GM12874 (cell line): ENCODE measurements at regions not wholly inside any gene's neighbourhood (a gene's known extent, or its start where the extent isn't known, plus 50 kb on each side); places are given as distances from the start of the nearest gene placed in this dataset.

Experiments used
- CTCF ChIP-seq: IDR thresholded peaks from 2 replicates; pipeline ENCODE4 v1.5.1; 2011; ENCODE audit warnings: low read depth, mild to moderate bottlenecking, control low read depth, low read length, moderate library complexity; ENCODE audit not compliant: insufficient read depth

DNA sequence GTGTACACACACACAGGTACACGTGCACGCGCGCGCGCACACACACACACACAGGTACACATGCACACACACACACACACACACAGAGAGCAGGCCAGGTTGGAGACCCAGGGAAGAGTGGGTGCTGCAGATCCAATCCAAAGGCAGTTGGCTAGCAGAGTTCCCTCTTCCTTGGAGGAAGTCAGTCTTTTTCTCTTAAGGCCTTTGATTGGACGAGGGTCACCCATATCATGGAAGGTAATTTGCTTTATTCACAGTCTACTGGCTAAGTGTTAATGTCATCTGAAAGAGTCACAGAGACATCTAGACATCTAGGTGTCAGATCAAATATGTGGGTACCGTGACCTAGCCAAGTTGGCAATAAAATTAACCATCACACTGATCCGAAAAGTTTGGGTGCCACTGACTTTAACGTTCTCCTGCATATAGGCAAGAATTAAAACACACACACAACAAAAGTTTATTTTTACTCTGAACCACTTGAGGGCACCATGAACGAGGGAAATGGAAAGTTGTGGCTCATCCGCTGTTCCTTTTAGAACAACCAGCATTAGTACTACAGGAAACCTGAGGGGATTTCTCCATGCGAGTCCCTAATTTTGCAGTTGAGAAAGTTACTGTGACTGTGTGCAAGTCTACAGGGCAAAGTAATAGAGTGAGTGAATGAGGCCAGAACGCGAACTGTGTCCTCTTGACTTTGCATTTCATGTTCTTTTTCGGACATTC is 66.0 kb upstream of the STOX2 start:
- no peak for TF ChIP-seq CTCF

DNA sequence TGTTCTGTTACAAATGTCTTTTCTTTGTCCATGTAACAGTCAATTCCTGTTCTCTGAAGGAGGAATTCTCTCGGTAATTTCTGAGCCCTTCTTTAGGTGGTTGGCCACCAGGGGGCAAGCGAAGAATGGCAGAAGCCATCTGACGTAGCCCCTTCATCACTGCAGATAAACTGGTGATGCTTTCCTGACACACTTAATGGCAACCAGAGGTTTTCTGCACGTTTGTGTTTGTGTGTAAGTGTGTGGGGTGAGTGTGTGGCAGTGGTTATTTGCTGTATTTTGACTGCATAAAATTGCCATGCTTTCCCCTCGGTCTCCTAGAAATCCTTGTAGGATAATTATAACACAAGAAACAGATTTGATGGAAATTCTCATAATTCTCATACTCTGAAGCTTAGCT is 64.8 kb upstream of the STOX2 start:
- TF ChIP-seq CTCF = peak; percentile 74

DNA sequence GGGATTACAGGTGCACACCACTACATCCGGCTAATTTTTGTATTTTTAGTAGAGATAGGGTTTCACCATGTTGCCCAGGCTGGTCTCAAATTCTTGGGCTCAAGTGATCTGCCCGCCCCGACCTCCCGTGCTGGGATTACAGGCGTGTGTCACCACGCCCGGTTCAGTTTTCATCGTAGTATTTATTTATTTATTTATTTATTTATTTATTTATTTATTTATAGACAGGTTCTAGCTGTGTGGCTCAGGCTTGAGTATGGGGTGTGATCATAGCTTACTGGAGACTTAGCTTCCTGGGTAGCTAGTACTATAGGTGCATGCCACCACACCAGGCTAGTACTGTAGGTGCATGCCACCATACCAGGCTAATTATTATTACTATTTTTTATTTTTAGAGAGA is 64.1 kb upstream of the STOX2 start:
- TF ChIP-seq CTCF = no peak

GRCh38 chr4:183842129-183842528 is 63.0 kb upstream of the STOX2 start:
- TF ChIP-seq CTCF = no peak

DNA sequence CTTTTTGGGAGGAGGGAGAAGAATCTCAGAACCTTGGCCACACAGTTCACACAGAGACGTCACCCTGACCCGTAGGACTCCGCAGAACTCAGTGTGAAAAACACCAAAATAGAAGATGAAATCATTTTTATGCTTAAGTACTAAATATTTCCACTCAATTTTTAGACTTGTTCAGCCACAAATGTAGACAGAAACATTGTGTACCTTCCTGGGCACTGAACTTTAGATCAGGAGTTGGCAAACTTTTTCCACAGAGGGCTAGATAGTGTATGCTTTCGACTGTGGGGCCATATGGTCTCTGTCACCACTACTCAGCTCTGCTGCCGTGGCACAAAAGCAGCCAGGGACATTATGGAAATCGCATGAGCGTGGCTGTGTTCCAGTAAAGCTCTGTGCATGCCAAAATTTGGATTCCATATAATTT is 61.8 kb upstream of the STOX2 start:
- TF ChIP-seq CTCF = no peak

DNA sequence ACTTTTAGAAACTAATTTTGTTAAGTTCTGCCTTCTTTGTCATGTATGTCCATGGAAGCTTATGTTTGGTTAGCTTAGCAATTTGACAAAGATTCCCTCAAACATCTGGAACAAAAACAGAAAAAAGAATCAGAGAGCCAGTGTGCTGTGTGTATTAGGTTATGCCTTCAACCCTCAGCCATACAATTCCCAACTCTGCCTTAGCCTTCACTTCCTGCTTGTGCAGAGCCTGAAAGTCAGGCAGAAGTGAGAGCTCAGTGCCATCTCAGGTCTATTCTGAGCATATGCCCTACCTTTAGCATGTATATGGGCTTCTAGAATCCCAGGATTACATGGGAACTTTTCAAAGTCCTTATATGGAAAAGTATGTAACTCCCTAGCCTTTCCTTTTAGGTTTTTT is 58.2 kb upstream of the STOX2 start:
- TF ChIP-seq CTCF = no peak

DNA sequence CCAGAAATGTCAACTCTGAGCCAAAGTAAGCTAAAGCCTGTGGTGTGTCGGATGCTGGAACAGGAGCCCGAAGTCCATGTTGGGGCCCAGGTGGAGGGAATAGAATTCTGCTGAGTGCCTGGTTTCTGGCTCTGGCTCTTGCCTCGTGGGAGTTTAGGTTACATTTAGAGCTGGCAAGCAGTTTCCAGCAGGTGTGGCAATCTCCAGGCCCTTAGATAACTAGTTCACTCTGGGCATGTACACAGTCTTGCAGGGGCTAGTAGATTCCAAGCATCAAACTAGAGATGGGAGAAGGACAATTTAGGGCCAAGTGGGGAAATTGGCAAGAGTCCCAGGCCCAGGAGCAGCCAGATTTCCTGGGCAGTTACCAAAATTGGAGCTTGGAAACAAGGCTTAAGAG is 56.3 kb upstream of the STOX2 start:
- no peak for TF ChIP-seq CTCF
